NT2/D1 (cell line): ENCODE measurements at regions not wholly inside any gene's neighbourhood (a gene's known extent, or its start where the extent isn't known, plus 50 kb on each side); places are given as distances from the start of the nearest gene placed in this dataset.

Experiments
- SUZ12 ChIP-seq: IDR thresholded peaks from 2 replicates; pipeline ENCODE4 v1.6.1; 2011; ENCODE audit not compliant: insufficient read length, insufficient read depth; ENCODE audit errors: extremely low read depth
- YY1 ChIP-seq: IDR thresholded peaks from 2 replicates; pipeline ENCODE4 v1.6.1; 2011; ENCODE audit not compliant: insufficient read length, insufficient read depth
- ZNF274 ChIP-seq: IDR thresholded peaks from 2 replicates; pipeline ENCODE4 v1.6.1; 2011; ENCODE audit warnings: mild to moderate bottlenecking, low read depth, low read length

- TF ChIP-seq SUZ12 = no peak
- no peak for TF ChIP-seq YY1
- TF ChIP-seq ZNF274 = no peak
Observed at GRCh38 chr16:79772048-79772447, 171.5 kb upstream of the MAF start.
